PC-3 (cell line): ENCODE measurements at regions not wholly inside any gene's neighbourhood (a gene's known extent, or its start where the extent isn't known, plus 50 kb on each side); places are given as distances from the start of the nearest gene placed in this dataset.

Experiments used
- ATAC-seq: fragments of 200-7000 bp; cut with Tn5 transposase; 2 replicates; pipeline ENCODE4 v1.9.1; 2020; ENCODE audit warnings: mild to moderate bottlenecking, moderate library complexity
- BruUV-seq: library from RNA; stranded (reverse); fragments of 400-500 nt; replicated peaks from 2 replicates; lab custom pipeline; 2021; lab: Mats Ljungman, UMichigan
- CTCF ChIA-PET: fragments of 300-600 bp; sonication (Branson Sonifier 250); formaldehyde crosslinking; loops from one replicate; lab custom pipeline; 2022; ENCODE audit warnings: antibody characterized with exemption; lab: Charles Lee
- POLR2A ChIA-PET: fragments of 300-600 bp; sonication (Branson Sonifier 250); formaldehyde crosslinking; loops from one replicate; lab custom pipeline; 2022; ENCODE audit warnings: antibody characterized with exemption; ENCODE audit not compliant: unreplicated experiment; lab: Charles Lee
- DNase-seq: peaks from one replicate; pipeline ENCODE4 v3.0.0-alpha.2; 2015
- H2AFZ ChIP-seq: fragments of 300-600 bp; sonication (generic); 2 replicates; pipeline ENCODE4 v1.6.0; 2016; ENCODE audit warnings: antibody characterized with exemption, low read length
- H3F3A ChIP-seq: fragments of 300-600 bp; sonication (generic); one replicate; pipeline ENCODE4 v1.6.0; 2017; ENCODE audit warnings: antibody characterized with exemption, low read length, control low read depth, mild to moderate bottlenecking; ENCODE audit not compliant: unreplicated experiment
- H3K27ac ChIP-seq: fragments of 300-600 bp; sonication (generic); 2 replicates; pipeline ENCODE4 v1.5.1; 2016; ENCODE audit warnings: mild to moderate bottlenecking, low read length
- H3K27me3 ChIP-seq: fragments of 300-600 bp; sonication (generic); 2 replicates; pipeline ENCODE4 v1.6.1; 2016; ENCODE audit warnings: low read length, mixed read lengths
- H3K36me3 ChIP-seq: fragments of 300-600 bp; sonication (generic); 2 replicates; pipeline ENCODE4 v1.6.1; 2016; ENCODE audit warnings: low read depth, mixed run types, low read length, mixed read lengths
- H3K4me1 ChIP-seq: fragments of 300-600 bp; sonication (generic); 2 replicates; pipeline ENCODE4 v1.5.1; 2016; ENCODE audit warnings: low read length; ENCODE audit not compliant: insufficient read depth
- H3K4me2 ChIP-seq: fragments of 300-600 bp; sonication (generic); 2 replicates; pipeline ENCODE4 v1.6.0; 2016; ENCODE audit warnings: low read length
- H3K4me3 ChIP-seq: fragments of 300-600 bp; sonication (generic); 2 replicates; pipeline ENCODE4 v1.5.1; 2016; ENCODE audit warnings: mild to moderate bottlenecking, low read length, mixed read lengths
- H3K79me2 ChIP-seq: fragments of 300-600 bp; sonication (generic); 2 replicates; pipeline ENCODE4 v1.6.1; 2017; ENCODE audit warnings: low read length, mixed read lengths
- H3K9ac ChIP-seq: fragments of 300-600 bp; sonication (generic); 2 replicates; pipeline ENCODE4 v1.6.0; 2016; ENCODE audit warnings: mild to moderate bottlenecking, low read length
- H3K9me2 ChIP-seq: fragments of 300-600 bp; sonication (generic); replicated peaks from 2 replicates; pipeline ENCODE4 v1.6.1; 2016; ENCODE audit warnings: mixed run types, low read length, mixed read lengths
- H3K9me3 ChIP-seq: fragments of 300-600 bp; sonication (generic); 2 replicates; pipeline ENCODE4 v1.6.1; 2016; ENCODE audit warnings: low read length, mixed read lengths
- H4K20me1 ChIP-seq: fragments of 300-600 bp; sonication (generic); 2 replicates; pipeline ENCODE4 v1.6.1; 2016; ENCODE audit warnings: low read length, mixed read lengths
- EZH2 ChIP-seq: fragments of 300-600 bp; sonication (generic); IDR thresholded peaks from one replicate; pipeline ENCODE4 v1.6.1; 2017; ENCODE audit warnings: antibody characterized with exemption, mild to moderate bottlenecking, low read length; ENCODE audit not compliant: unreplicated experiment
- EZH2phosphoT487 ChIP-seq: fragments of 300-600 bp; sonication (generic); IDR thresholded peaks from 2 replicates; pipeline ENCODE4 v1.6.1; 2018; ENCODE audit warnings: mild to moderate bottlenecking, antibody characterized with exemption, low read length, borderline replicate concordance
- intact Hi-C: fragments of 100-400 bp; cut with micrococcal nuclease; formaldehyde crosslinking; loops from 2 replicates; pipeline ENCODE4 v1.9.0; 2023
- TF ChIP-seq, protein P1 (sequence below): fragments of 300-600 bp; sonication (generic); conservative IDR thresholded peaks from 2 replicates; pipeline ENCODE4 v1.5.1; 2017; ENCODE audit warnings: antibody characterized with exemption, low read depth, mild to moderate bottlenecking, low read length

DNA sequence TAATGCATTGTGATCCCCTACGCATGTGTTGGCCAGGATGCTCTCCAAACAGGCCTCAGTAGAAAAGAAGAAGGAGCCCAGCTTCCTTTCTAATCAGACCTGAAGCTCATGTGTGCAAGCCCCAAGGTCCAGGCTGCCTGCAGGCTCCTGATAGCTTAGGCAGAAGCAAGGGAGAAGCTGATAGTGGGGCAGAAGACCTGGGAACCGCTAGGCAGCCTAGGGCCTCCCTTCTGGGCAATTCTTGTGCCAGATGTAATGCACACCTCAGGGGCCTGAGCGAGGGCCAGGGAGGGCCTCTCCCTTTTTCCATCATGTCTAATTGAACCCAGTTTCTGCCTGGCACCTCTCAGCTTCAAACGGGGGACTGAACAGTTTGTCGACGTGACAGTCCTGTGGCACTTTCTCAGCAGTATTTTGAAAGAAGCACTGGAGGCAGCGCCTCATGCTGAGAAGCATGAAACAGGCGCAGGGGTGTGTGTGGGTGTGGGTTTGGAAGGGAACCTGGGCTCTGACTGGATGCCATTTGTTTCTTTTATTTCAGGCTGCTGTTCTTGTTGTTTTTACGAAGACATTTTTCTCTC is 212.8 kb downstream of the PIK3R1 start:
- intact Hi-C loops, result no loop called here
- TF ChIP-seq EZH2phosphoT487, result no peak
- TF ChIP-seq EZH2, result no peak
- TF ChIP-seq, protein P1, sequence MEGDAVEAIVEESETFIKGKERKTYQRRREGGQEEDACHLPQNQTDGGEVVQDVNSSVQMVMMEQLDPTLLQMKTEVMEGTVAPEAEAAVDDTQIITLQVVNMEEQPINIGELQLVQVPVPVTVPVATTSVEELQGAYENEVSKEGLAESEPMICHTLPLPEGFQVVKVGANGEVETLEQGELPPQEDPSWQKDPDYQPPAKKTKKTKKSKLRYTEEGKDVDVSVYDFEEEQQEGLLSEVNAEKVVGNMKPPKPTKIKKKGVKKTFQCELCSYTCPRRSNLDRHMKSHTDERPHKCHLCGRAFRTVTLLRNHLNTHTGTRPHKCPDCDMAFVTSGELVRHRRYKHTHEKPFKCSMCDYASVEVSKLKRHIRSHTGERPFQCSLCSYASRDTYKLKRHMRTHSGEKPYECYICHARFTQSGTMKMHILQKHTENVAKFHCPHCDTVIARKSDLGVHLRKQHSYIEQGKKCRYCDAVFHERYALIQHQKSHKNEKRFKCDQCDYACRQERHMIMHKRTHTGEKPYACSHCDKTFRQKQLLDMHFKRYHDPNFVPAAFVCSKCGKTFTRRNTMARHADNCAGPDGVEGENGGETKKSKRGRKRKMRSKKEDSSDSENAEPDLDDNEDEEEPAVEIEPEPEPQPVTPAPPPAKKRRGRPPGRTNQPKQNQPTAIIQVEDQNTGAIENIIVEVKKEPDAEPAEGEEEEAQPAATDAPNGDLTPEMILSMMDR, result no peak
- no peak for DNase-seq
- Histone ChIP-seq H3K79me2 (no peaks in the 10 kb centered on the region), H3K9me2 (no peaks in the 10 kb centered on the region), H3K36me3 (no peaks in the 10 kb centered on the region), H3K4me2 (no peak overlapping the region), H3K4me3 (no peak overlapping the region), H3K27me3 (no peaks in the 10 kb centered on the region), H3K4me1 (peaks cover 7% of the 10 kb centered on the region; the same call in 1 of the 2 replicates), H3K9me3 (no peaks in the 10 kb centered on the region), H3K27ac (no peak overlapping the region), H2AFZ (no peak overlapping the region), H3K9ac (no peak overlapping the region), H4K20me1 (no peaks in the 10 kb centered on the region), H3F3A (no peaks in the 10 kb centered on the region)
- CTCF ChIA-PET, result no interaction called here
- no peak for ATAC-seq
- no TSS peak for BruUV-seq
- POLR2A ChIA-PET, result no interaction called here

DNA sequence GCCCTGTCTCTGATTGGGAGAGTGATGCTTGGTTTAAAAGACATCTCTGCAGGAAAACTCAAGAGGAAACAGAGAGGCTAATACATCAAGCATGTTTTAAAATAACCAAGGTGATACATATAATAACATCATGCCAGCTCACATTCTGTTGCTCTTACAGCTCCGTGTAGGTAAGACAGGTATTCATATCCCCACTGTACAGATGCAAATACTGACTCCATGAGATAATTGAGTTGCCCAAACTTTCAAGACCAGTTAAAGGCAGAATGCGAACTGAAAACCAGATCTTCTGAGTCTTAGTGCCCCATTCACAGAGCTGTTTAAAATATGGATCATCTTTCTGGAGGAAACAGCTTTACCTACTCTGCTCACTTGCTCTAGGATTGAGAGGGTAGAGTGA is 214.0 kb downstream of the PIK3R1 start:
- Histone ChIP-seq H3K9me3 (no peaks in the 10 kb centered on the region), H2AFZ (no peak overlapping the region), H3K4me1 (peaks cover 14% of the 10 kb centered on the region), H3K27ac (no peak overlapping the region), H3K9ac (no peak overlapping the region), H3K36me3 (no peaks in the 10 kb centered on the region), H3K4me2 (no peak overlapping the region), H3K4me3 (no peak overlapping the region), H3K79me2 (no peaks in the 10 kb centered on the region), H3K27me3 (no peaks in the 10 kb centered on the region), H4K20me1 (no peaks in the 10 kb centered on the region), H3K9me2 (no peaks in the 10 kb centered on the region), H3F3A (no peaks in the 10 kb centered on the region)
- no TSS peak for BruUV-seq
- DNase-seq (no peak), ATAC-seq (no peak)
- intact Hi-C loops, result no loop called here
- ChIA-PET POLR2A (no interaction called here), CTCF (no interaction called here)
- TF ChIP-seq, protein P1, result no peak
- TF ChIP-seq EZH2 (no peak), EZH2phosphoT487 (no peak)

DNA sequence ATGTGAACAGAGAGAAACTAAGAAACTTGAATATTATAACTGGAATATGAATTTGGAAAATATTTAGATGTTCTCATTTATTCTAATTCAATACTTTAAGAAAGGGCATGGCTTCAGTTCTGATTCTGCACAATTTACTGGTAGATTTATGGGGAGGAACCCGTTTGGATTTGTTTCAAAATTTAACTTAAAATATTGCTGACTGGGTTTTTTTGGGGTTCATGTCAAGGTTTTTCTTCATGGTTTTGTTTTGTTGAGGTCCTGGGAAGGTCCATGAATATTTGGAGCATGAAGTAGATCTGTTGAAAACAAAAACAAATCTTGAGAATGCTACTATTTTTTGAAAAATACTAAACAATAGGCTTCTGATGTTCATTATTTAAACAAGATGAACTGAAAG is 214.7 kb downstream of the PIK3R1 start:
- Histone ChIP-seq H3F3A (no peaks in the 10 kb centered on the region), H3K79me2 (no peaks in the 10 kb centered on the region), H4K20me1 (no peaks in the 10 kb centered on the region), H3K9me3 (no peaks in the 10 kb centered on the region), H3K4me2 (no peak overlapping the region), H3K4me3 (no peak overlapping the region), H3K4me1 (peaks cover 12% of the 10 kb centered on the region), H3K27ac (no peak overlapping the region), H3K9ac (no peak overlapping the region), H3K36me3 (no peaks in the 10 kb centered on the region), H3K27me3 (no peaks in the 10 kb centered on the region), H3K9me2 (no peaks in the 10 kb centered on the region), H2AFZ (no peak overlapping the region)
- ATAC-seq (no peak), DNase-seq (no peak)
- ChIA-PET POLR2A (no interaction called here), CTCF (no interaction called here)
- no peak for TF ChIP-seq EZH2phosphoT487
- TF ChIP-seq, protein P1, result no peak
- no peak for TF ChIP-seq EZH2
- intact Hi-C loops, result no loop called here
- BruUV-seq, result no TSS peak
